Neuronal stem cell (in vitro differentiated cells): ENCODE measurements at regions not wholly inside any gene's neighbourhood (a gene's known extent, or its start where the extent isn't known, plus 50 kb on each side); places are given as distances from the start of the nearest gene placed in this dataset.
A peak's percentile ranks its signal among the peaks of the same experiment; 100 is the strongest.

ENCODE experiments used
- DNase-seq: peaks from one replicate; pipeline ENCODE4 v3.0.0-alpha.2; 2013; ENCODE audit warnings: low spot score
- H2AFZ ChIP-seq: one replicate; pipeline ENCODE4 v1.6.1; 2013; ENCODE audit warnings: mild to moderate bottlenecking, low read length, inconsistent platforms
- H2AK5ac ChIP-seq: 2 replicates; pipeline ENCODE4 v1.6.1; 2013; ENCODE audit warnings: low read depth, mild to moderate bottlenecking, inconsistent platforms, low read length, moderate library complexity, mixed read lengths
- H2BK120ac ChIP-seq: 2 replicates; pipeline ENCODE4 v1.6.1; 2013; ENCODE audit warnings: low read depth, mild to moderate bottlenecking, inconsistent platforms, low read length, moderate library complexity, mixed read lengths
- H2BK12ac ChIP-seq: one replicate; pipeline ENCODE4 v1.6.1; 2013; ENCODE audit warnings: low read length, inconsistent platforms
- H2BK15ac ChIP-seq: 2 replicates; pipeline ENCODE4 v1.6.1; 2013; ENCODE audit warnings: mild to moderate bottlenecking, low read length, inconsistent platforms, mixed read lengths
- H2BK5ac ChIP-seq: one replicate; pipeline ENCODE4 v1.6.1; 2013; ENCODE audit warnings: inconsistent platforms, mild to moderate bottlenecking, low read length, moderate library complexity
- H3K14ac ChIP-seq: one replicate; pipeline ENCODE4 v1.6.1; 2013; ENCODE audit warnings: low read length, inconsistent platforms
- H3K18ac ChIP-seq: 2 replicates; pipeline ENCODE4 v1.6.1; 2013; ENCODE audit warnings: low read length, inconsistent platforms
- H3K23ac ChIP-seq: 2 replicates; pipeline ENCODE4 v1.6.1; 2013; ENCODE audit warnings: low read depth, mild to moderate bottlenecking, mixed read lengths, low read length, inconsistent platforms; ENCODE audit not compliant: poor library complexity
- H3K27ac ChIP-seq: replicated peaks from 3 replicates; pipeline ENCODE4 v1.5.1; 2013; ENCODE audit warnings: low read length, inconsistent platforms
- H3K27me3 ChIP-seq, 3 experiments: 2 replicates each; pipeline ENCODE4 v1.6.1; 2013; ENCODE audit warnings: low read length in 3 of 3, mild to moderate bottlenecking in 2 of 3, inconsistent platforms in 1 of 3, low read depth in 1 of 3, mixed read lengths in 1 of 3, moderate library complexity in 1 of 3; ENCODE audit not compliant: control insufficient read depth in 3 of 3, insufficient read depth in 3 of 3
- H3K36me3 ChIP-seq, 2 donors: replicated peaks in 1 of 2; 2 replicates each; pipeline ENCODE4 v1.6.1; 2013; ENCODE audit warnings: low read length in 2 of 2; ENCODE audit not compliant: control insufficient read depth in 2 of 2, insufficient read depth in 2 of 2
- H3K4ac ChIP-seq: 2 replicates; pipeline ENCODE4 v1.6.1; 2013; ENCODE audit warnings: inconsistent platforms, mild to moderate bottlenecking, low read length, moderate library complexity
- H3K4me1 ChIP-seq, 2 donors: 1 replicate in 1 of 2; 2 replicates in 1 of 2; pipeline ENCODE4 v1.6.1; 2013; ENCODE audit warnings: low read length in 2 of 2, low read depth in 1 of 2; ENCODE audit not compliant: control insufficient read depth in 2 of 2, insufficient read depth in 1 of 2
- H3K4me2 ChIP-seq: one replicate; pipeline ENCODE4 v1.6.1; 2013; ENCODE audit warnings: mild to moderate bottlenecking, low read length, inconsistent platforms; ENCODE audit not compliant: insufficient read depth, poor library complexity, severe bottlenecking
- H3K4me3 ChIP-seq, 2 donors: 2 replicates each; pipeline ENCODE4 v1.5.1; 2013; ENCODE audit warnings: low read length in 2 of 2, mild to moderate bottlenecking in 2 of 2, inconsistent platforms in 1 of 2, moderate library complexity in 1 of 2
- H3K79me1 ChIP-seq: one replicate; pipeline ENCODE4 v1.6.1; 2013; ENCODE audit warnings: low read depth, mild to moderate bottlenecking, inconsistent platforms, low read length, moderate library complexity
- H3K9ac ChIP-seq: one replicate; pipeline ENCODE4 v1.6.1; 2013; ENCODE audit warnings: mild to moderate bottlenecking, low read depth, low read length, inconsistent platforms; ENCODE audit not compliant: poor library complexity
- H3K9me3 ChIP-seq, 2 donors: replicated peaks in 1 of 2; 2 replicates each; pipeline versions ENCODE3 to v1.6.1; 2013; ENCODE audit warnings: low read length in 2 of 2, mild to moderate bottlenecking in 2 of 2, inconsistent platforms in 1 of 2, low read depth in 1 of 2, mixed read lengths in 1 of 2, moderate library complexity in 1 of 2; ENCODE audit not compliant: control insufficient read depth in 2 of 2, insufficient read depth in 1 of 2
- H4K8ac ChIP-seq: one replicate; pipeline ENCODE4 v1.6.1; 2013; ENCODE audit warnings: low read depth, mild to moderate bottlenecking, inconsistent platforms, low read length, moderate library complexity
- H4K91ac ChIP-seq: one replicate; pipeline ENCODE4 v1.6.1; 2013; ENCODE audit warnings: low read length, low read depth, mild to moderate bottlenecking, inconsistent platforms; ENCODE audit not compliant: poor library complexity
- WGBS, 2 donors: extraction: QIAGEN DNeasy Blood & Tissue Kit; methylation state at CpG; one replicate each; pipeline ENCODE4 v1.1.7; 2013; ENCODE audit warnings: missing lambda C conversion rate in 2 of 2, mixed read lengths in 1 of 2; ENCODE audit not compliant: insufficient read length in 2 of 2, insufficient replicate concordance in 1 of 2; ENCODE audit errors: extremely low coverage in 2 of 2; 5-methylcytosine and 5-hydroxymethylcytosine counted together

DNA sequence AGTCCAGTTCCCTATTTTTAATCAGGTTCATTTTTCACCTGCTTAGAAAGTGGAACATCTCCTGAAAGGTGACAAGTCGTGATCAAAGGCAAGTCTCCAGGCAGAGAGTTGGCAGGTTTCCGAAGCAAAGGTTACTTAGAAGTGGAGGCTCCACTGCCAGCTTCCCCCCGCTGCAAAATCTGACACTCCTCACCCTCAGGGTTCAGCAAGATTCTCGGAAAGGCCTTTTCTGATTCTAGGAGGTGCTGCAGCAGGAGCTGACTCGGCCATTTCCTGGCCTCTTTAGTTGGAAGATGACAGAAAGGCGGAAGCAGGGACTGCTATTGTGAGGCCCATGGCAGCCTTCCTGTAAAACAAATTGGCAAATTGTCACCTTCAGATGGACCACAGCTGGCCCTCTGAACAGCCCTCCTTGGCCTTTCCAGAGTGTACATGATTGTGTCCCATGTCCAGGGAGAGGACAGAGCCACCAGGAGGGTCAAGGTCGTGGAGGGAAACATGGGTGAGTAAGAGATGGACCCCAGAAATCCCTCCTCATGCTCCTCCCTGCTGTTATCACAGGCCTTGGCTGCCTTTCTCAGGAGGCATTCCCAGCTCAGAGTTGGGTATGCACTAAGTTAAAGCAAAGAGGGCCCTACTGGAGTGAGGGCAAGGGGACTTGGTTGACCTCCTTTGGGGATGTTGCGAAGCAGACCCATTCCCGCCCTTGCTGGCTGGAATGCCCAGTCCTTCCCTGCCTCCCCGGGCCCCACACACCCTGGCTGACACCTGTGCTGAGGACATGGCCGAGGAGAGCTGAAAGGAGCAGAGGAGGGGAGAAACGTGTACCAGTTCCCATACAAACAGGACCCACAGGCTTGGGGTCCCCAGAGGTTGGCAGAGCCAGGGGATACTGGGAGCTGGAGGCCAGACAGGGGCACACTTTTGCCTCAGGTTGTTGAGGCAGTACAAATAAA is 115.5 kb upstream of the IRF2BP2 start:
- Histone ChIP-seq H2BK120ac (no peak overlapping the region), H4K91ac (no peak overlapping the region), H2BK12ac (peak overlapping the region; percentile 25), H3K23ac (peak overlapping the region; percentile 26), H3K4me2 (no peak overlapping the region), H3K9me3 (no peaks in the 10 kb centered on the region), H3K4ac (no peak overlapping the region), H2BK5ac (no peak overlapping the region), H3K27ac (no peak overlapping the region), H3K18ac (peak overlapping the region; percentile 83), H2AFZ (peak overlapping the region; percentile 67), H3K9ac (peak overlapping the region; percentile 34), H3K27me3 (no peaks in the 10 kb centered on the region), H3K4me3 (peak overlapping the region in 1 of 2 donors; percentile 33), H3K14ac (peak overlapping the region; percentile 66), H3K79me1 (no peaks in the 10 kb centered on the region), H3K36me3 (no peaks in the 10 kb centered on the region), H2BK15ac (peak overlapping the region; percentile 53), H2AK5ac (peak overlapping the region; percentile 72), H3K4me1 (peaks cover 44 to 62% of the 10 kb centered on the region in 2 donors), H4K8ac (no peak overlapping the region)
- WGBS, 2 donors = no CpG with 5 or more reads among the region's 12 CpGs
- DNase-seq = no peak

- Histone ChIP-seq H3K4me3 (peak overlapping the region in 1 of 2 donors; percentile 33), H2BK5ac (no peak overlapping the region)
- WGBS, 2 donors = no CpG with 5 or more reads among the region's 16 CpGs
These were observed 114.7 kb upstream of the IRF2BP2 start for GRCh38 chr1:234724516-234725176.

DNA sequence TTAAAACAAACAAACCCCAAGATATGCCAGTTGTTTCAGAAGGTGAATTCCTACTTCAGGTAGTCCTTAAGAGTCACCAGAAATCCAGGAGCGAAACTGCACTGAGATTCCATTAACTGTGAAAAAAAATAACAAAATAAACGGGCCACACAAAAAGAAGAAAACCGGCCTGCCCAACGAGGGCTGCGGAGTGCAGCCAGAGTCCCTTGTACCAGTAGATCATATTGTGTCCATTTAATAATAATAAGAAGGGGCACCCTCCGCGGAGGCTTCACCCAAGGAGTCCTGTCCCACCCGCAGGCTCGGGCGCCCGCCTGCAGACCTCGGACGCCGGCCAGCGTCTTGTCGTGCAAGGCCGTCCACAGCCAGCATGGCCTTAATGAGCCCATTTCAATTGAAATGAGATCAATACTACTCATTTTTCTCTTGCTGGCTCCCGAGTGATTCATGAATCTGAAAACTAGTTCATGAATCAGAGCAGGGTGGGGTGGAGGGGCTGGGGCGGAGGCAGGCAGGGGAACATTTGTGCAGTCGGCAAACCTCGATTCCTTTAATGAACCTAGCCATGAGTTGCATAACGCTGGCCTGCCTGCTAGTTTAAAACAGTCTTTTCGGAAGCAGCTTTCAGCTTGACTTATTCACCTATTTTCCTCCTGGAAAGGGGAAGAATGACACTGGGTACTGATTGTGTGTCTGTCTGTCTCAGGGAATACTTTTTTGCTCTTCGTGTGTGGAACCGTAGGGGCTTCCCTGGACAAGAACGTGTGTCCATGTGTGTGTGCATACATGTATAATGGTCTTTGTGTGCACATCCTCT is 113.1 kb upstream of the IRF2BP2 start:
- Histone ChIP-seq H3K36me3 (no peaks in the 10 kb centered on the region), H3K79me1 (no peaks in the 10 kb centered on the region), H2BK15ac (peak overlapping the region; percentile 31), H3K23ac (no peak overlapping the region), H3K4me1 (peaks cover 47 to 64% of the 10 kb centered on the region in 2 donors), H3K4me2 (no peak overlapping the region), H3K27me3 (no peaks in the 10 kb centered on the region), H3K4ac (no peak overlapping the region), H2BK120ac (no peak overlapping the region), H2BK5ac (no peak overlapping the region), H2AK5ac (no peak overlapping the region), H3K4me3 (peak overlapping the region in 1 of 2 donors; percentile 2), H2BK12ac (peak overlapping the region; percentile 35), H3K9ac (peak overlapping the region; percentile 18), H4K91ac (no peak overlapping the region), H3K18ac (peak overlapping the region; percentile 45), H3K14ac (no peak overlapping the region), H4K8ac (no peak overlapping the region), H3K27ac (peak overlapping the region; percentile 37), H2AFZ (peak overlapping the region; percentile 67), H3K9me3 (no peaks in the 10 kb centered on the region)
- no peak for DNase-seq
- WGBS, 2 donors = no CpG with 5 or more reads among the region's 26 CpGs

More at GRCh38 chr1:234724516-234725176, 114.7 kb upstream of the IRF2BP2 start:
- peak overlapping the region; percentile 72 for H2AK5ac ChIP-seq
- H2BK120ac ChIP-seq = no peak overlapping the region
- no peak overlapping the region for H4K91ac ChIP-seq
- H3K9ac ChIP-seq = peak overlapping the region; percentile 1
- H3K9me3 ChIP-seq = no peaks in the 10 kb centered on the region
- peaks cover 44 to 59% of the 10 kb centered on the region in 2 donors for H3K4me1 ChIP-seq
- H3K27me3 ChIP-seq = no peaks in the 10 kb centered on the region
- H3K27ac ChIP-seq = peak overlapping the region; percentile 65
- no peak for DNase-seq
- no peak overlapping the region for H2BK15ac ChIP-seq
- no peaks in the 10 kb centered on the region for H3K79me1 ChIP-seq
- no peaks in the 10 kb centered on the region for H3K36me3 ChIP-seq
- peak overlapping the region; percentile 2 for H3K14ac ChIP-seq
- no peak overlapping the region for H2BK12ac ChIP-seq
- H3K4ac ChIP-seq = no peak overlapping the region
- no peak overlapping the region for H3K23ac ChIP-seq
- peak overlapping the region; percentile 40 for H3K4me2 ChIP-seq
- H2AFZ ChIP-seq = peak overlapping the region; percentile 67
- H3K18ac ChIP-seq = peak overlapping the region; percentile 74
- no peak overlapping the region for H4K8ac ChIP-seq
